OCI-LY7 (cell line): ENCODE measurements at regions not wholly inside any gene's neighbourhood (a gene's known extent, or its start where the extent isn't known, plus 50 kb on each side); places are given as distances from the start of the nearest gene placed in this dataset.

Experiments used
- BruUV-seq: library from RNA; stranded (reverse); fragments of 400-500 nt; replicated peaks from 2 replicates; lab custom pipeline; 2021; lab: Mats Ljungman, UMichigan
- CTCF ChIA-PET: fragments of 300-600 bp; sonication (Branson Sonifier 250); formaldehyde crosslinking; loops from one replicate; lab custom pipeline; 2022; ENCODE audit warnings: antibody characterized with exemption; ENCODE audit not compliant: unreplicated experiment; lab: Charles Lee
- POLR2A ChIA-PET: fragments of 300-600 bp; sonication (Branson Sonifier 250); formaldehyde crosslinking; loops from one replicate; lab custom pipeline; 2022; ENCODE audit warnings: antibody characterized with exemption; lab: Charles Lee
- DNase-seq: peaks from one replicate; pipeline ENCODE4 v3.0.0-alpha.2; 2015; ENCODE audit warnings: low spot score
- H2AFZ ChIP-seq: fragments of 200-600 bp; sonication (generic), shearing (Covaris generic); 2 replicates; pipeline ENCODE4 v1.6.1; 2014; ENCODE audit warnings: mild to moderate bottlenecking, antibody characterized with exemption, low read length, moderate library complexity
- H3K27ac ChIP-seq: fragments of 200-600 bp; sonication (generic); 2 replicates; pipeline ENCODE4 v1.5.1; 2014; ENCODE audit warnings: mixed run types, low read depth, mild to moderate bottlenecking, moderate library complexity, low read length, inconsistent platforms; ENCODE audit not compliant: poor library complexity, severe bottlenecking
- H3K36me3 ChIP-seq: fragments of 200-600 bp; sonication (generic); 2 replicates; pipeline ENCODE4 v1.6.1; 2014; ENCODE audit warnings: mild to moderate bottlenecking, antibody characterized with exemption, low read length, moderate library complexity, mixed read lengths; ENCODE audit not compliant: insufficient read depth
- H3K4me1 ChIP-seq: fragments of 200-600 bp; sonication (generic); 2 replicates; pipeline ENCODE4 v1.5.1; 2014; ENCODE audit warnings: mild to moderate bottlenecking, low read length; ENCODE audit not compliant: insufficient read depth, poor library complexity, severe bottlenecking
- H3K4me2 ChIP-seq: fragments of 200-600 bp; sonication (generic); 2 replicates; pipeline ENCODE4 v1.6.1; 2014; ENCODE audit warnings: mild to moderate bottlenecking, low read length
- H3K4me3 ChIP-seq: fragments of 200-600 bp; sonication (generic); 2 replicates; pipeline ENCODE4 v1.5.1; 2014; ENCODE audit warnings: mild to moderate bottlenecking, low read depth, low read length; ENCODE audit not compliant: poor library complexity, severe bottlenecking
- H3K79me2 ChIP-seq: fragments of 200-600 bp; sonication (generic); 2 replicates; pipeline ENCODE4 v1.6.1; 2016; ENCODE audit warnings: low read depth, mild to moderate bottlenecking, low read length, moderate library complexity, mixed read lengths; ENCODE audit not compliant: insufficient read depth
- H3K9me2 ChIP-seq: fragments of 200-600 bp; sonication (generic); 2 replicates; pipeline ENCODE4 v1.6.1; 2016; ENCODE audit warnings: mild to moderate bottlenecking, low read length, mixed read lengths; ENCODE audit not compliant: insufficient read depth
- H3K9me3 ChIP-seq: fragments of 200-600 bp; sonication (generic); 2 replicates; pipeline ENCODE4 v1.6.1; 2014; ENCODE audit warnings: mild to moderate bottlenecking, mixed run types, low read length, mixed read lengths
- H4K20me1 ChIP-seq: fragments of 200-600 bp; sonication (generic); 2 replicates; pipeline ENCODE4 v1.6.1; 2014; ENCODE audit warnings: mild to moderate bottlenecking, antibody characterized with exemption, low read length, moderate library complexity, mixed read lengths; ENCODE audit not compliant: insufficient read depth
- EZH2phosphoT487 ChIP-seq: fragments of 200-600 bp; sonication (generic); IDR thresholded peaks from 2 replicates; pipeline ENCODE4 v1.6.1; 2018; ENCODE audit warnings: low read depth, borderline replicate concordance, mild to moderate bottlenecking, mixed run types, antibody characterized with exemption, low read length, moderate library complexity, mixed read lengths
- intact Hi-C: fragments of 100-400 bp; cut with micrococcal nuclease; formaldehyde crosslinking; loops from one replicate; pipeline ENCODE4 v1.10.0; 2022; ENCODE audit not compliant: unreplicated experiment
- TF ChIP-seq, protein P1 (sequence below): fragments of 200-600 bp; sonication (generic); conservative IDR thresholded peaks from 2 replicates; pipeline ENCODE4 v1.5.1; 2014; ENCODE audit warnings: mild to moderate bottlenecking, antibody characterized with exemption, low read length, moderate library complexity, mixed read lengths

DNA sequence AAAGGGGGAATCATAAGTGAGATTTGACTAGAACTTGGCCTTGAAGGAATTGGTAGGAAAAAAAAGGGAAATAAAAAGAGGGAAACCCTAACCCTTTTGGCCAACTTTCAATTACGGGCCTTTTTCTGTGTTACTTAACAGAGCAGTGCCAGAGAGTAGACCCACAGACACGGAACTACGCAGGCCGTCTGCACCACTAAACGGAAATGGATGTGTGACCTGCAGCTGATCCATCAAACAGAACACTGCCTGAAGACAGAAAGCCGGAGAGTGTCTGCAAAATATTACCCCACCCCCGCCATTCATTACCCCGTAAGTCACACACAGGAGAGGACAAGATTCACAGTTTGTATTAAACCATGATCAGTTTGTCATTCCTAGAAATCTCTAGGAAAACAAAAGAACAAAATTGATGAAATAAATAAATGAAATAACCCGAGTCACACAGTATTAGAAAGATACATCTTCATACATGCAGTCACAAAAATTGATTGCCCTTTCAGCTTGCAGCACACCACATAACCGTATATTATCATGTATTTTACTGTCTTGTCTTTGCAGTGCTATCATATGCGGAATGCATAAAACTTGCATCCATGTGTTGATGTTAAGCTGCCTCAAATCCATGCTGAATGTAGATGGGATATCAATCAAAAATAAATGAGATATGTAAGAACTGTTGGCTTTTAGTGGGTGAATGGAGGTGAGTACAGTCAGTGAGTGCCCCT is 424.7 kb downstream of the IRS2 start:
- H3K79me2 ChIP-seq: no peaks in the 10 kb centered on the region
- H4K20me1 ChIP-seq: no peaks in the 10 kb centered on the region
- no peaks in the 10 kb centered on the region for H3K36me3 ChIP-seq
- H3K9me3 ChIP-seq: no peaks in the 10 kb centered on the region
- no peak for TF ChIP-seq EZH2phosphoT487
- TF ChIP-seq, protein P1, sequence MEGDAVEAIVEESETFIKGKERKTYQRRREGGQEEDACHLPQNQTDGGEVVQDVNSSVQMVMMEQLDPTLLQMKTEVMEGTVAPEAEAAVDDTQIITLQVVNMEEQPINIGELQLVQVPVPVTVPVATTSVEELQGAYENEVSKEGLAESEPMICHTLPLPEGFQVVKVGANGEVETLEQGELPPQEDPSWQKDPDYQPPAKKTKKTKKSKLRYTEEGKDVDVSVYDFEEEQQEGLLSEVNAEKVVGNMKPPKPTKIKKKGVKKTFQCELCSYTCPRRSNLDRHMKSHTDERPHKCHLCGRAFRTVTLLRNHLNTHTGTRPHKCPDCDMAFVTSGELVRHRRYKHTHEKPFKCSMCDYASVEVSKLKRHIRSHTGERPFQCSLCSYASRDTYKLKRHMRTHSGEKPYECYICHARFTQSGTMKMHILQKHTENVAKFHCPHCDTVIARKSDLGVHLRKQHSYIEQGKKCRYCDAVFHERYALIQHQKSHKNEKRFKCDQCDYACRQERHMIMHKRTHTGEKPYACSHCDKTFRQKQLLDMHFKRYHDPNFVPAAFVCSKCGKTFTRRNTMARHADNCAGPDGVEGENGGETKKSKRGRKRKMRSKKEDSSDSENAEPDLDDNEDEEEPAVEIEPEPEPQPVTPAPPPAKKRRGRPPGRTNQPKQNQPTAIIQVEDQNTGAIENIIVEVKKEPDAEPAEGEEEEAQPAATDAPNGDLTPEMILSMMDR: no peak
- no peaks in the 10 kb centered on the region for H3K4me1 ChIP-seq
- ChIA-PET CTCF (no interaction called here), POLR2A (interaction anchor here (0.7 kb wide), 1 partner anchor 24 kb away, joined by 3 read pairs; no protein-coding TSS in a partner anchor)
- intact Hi-C loops: no loop called here
- H3K27ac ChIP-seq: no peak overlapping the region
- no peak overlapping the region for H3K4me2 ChIP-seq
- no TSS peak for BruUV-seq
- H3K9me2 ChIP-seq: no peaks in the 10 kb centered on the region
- DNase-seq: no peak
- no peak overlapping the region for H3K4me3 ChIP-seq
- no peak overlapping the region for H2AFZ ChIP-seq

DNA sequence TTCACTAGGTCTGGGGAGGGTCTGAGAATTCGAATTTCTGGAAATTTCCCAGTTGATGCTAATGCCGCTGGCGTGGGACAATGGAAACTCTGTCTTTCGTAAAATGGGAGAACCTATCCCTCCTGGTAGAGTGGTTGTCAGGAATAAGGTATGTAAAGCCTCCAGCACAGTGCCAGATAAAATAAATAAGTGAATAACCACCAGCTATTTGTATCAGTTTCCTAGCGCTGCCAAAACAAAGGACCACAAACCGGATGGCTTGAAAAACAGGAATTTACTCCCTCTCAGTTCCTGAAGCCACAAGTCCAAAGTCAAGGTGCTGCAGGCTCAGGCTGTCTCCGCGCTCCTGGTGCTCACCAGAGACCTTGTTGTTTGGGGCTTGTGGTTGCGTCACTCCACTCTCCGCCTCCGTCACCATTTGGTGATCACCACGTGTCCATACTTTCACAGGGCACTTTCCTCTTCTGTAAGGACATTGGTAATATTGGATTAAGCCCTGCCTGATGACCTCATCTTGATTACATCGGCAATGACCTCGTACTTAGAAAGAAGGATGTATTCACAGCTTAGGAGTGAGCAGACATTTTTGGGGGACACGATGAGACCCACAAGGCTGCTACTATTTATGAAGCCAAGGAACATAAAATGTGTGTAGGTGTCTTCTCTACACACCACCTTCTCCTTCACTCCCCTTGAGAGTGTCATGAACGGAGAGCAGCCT is 428.5 kb downstream of the IRS2 start:
- ChIA-PET CTCF (no interaction called here), POLR2A (no interaction called here)
- Histone ChIP-seq H3K4me2 (no peak overlapping the region), H3K79me2 (no peaks in the 10 kb centered on the region), H4K20me1 (no peaks in the 10 kb centered on the region), H2AFZ (no peak overlapping the region), H3K4me1 (no peaks in the 10 kb centered on the region), H3K27ac (no peak overlapping the region), H3K9me2 (no peaks in the 10 kb centered on the region), H3K36me3 (no peaks in the 10 kb centered on the region), H3K4me3 (no peak overlapping the region), H3K9me3 (no peaks in the 10 kb centered on the region)
- no peak for DNase-seq
- intact Hi-C loops: no loop called here
- TF ChIP-seq, protein P1: no peak
- no TSS peak for BruUV-seq

DNA sequence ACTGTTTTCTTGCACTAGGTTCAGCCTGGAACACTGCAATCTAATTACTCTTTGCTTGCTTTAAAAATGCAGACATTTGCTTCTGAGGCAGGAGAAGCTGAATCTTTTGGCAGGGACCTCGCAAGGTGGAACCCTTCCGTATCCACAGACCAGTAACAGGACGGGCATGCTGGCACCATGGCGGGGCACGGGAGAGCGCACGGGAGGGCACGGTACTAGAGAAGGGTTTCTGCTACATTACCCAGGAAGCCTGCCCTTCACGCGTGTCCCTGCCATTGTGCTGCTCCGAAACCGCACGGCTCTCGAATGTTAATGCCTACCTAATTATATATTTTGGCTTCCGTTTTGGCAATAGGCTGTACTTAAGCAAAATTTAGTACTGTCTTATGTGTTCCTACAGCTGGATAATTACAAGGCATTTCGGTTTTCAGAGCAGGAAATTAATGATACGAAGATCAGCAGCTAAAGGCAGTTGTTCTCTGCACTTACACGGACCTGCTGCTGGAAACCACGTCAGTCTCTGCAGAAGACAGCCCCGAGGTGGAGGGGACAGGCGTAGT is 430.4 kb downstream of the IRS2 start:
- Histone ChIP-seq H3K4me3 (no peak overlapping the region), H3K79me2 (no peaks in the 10 kb centered on the region), H3K36me3 (no peaks in the 10 kb centered on the region), H2AFZ (no peak overlapping the region), H3K4me2 (no peak overlapping the region), H3K9me3 (no peaks in the 10 kb centered on the region), H4K20me1 (no peaks in the 10 kb centered on the region), H3K9me2 (no peaks in the 10 kb centered on the region), H3K27ac (no peak overlapping the region), H3K4me1 (no peaks in the 10 kb centered on the region)
- no TSS peak for BruUV-seq
- ChIA-PET POLR2A (no interaction called here), CTCF (no interaction called here)
- intact Hi-C loops: no loop called here
- TF ChIP-seq EZH2phosphoT487: no peak
- TF ChIP-seq, protein P1: no peak
- DNase-seq: no peak
